Keratinocyte (primary cell): ENCODE measurements at regions not wholly inside any gene's neighbourhood (a gene's known extent, or its start where the extent isn't known, plus 50 kb on each side); places are given as distances from the start of the nearest gene placed in this dataset.

ENCODE experiments used
- DNase-seq: peaks from one replicate; pipeline ENCODE4 v3.0.0-alpha.2; 2011; ENCODE audit warnings: low read depth, missing footprints, low spot score
- FAIRE-seq: peaks from 2 replicates; lab custom pipeline; 2011; peaks lifted over from hg19 to GRCh38; lab: Jason Lieb, UNC
- H2AFZ ChIP-seq: 2 replicates; pipeline ENCODE4 v1.6.0; 2012; ENCODE audit warnings: low read length, control low read depth, inconsistent platforms; ENCODE audit not compliant: control insufficient read depth
- H3K27ac ChIP-seq: 2 replicates; pipeline ENCODE4 v1.5.1; 2011; ENCODE audit warnings: low read length; ENCODE audit not compliant: control insufficient read depth, insufficient read depth
- H3K27me3 ChIP-seq: 3 replicates; pipeline ENCODE4 v1.6.0; 2011; ENCODE audit warnings: low read length; ENCODE audit not compliant: control insufficient read depth, insufficient read depth; ENCODE audit errors: extremely low read depth
- H3K36me3 ChIP-seq, 2 experiments: 2 replicates in 1 of 2; 3 replicates in 1 of 2; pipeline ENCODE4 v1.5.1; 2011; ENCODE audit warnings: low read length in 2 of 2, mild to moderate bottlenecking in 1 of 2; ENCODE audit not compliant: control insufficient read depth in 2 of 2, insufficient read depth in 2 of 2; ENCODE audit errors: extremely low read depth in 1 of 2
- H3K4me1 ChIP-seq: 3 replicates; pipeline ENCODE4 v1.5.1; 2011; ENCODE audit warnings: low read length; ENCODE audit not compliant: control insufficient read depth, insufficient read depth; ENCODE audit errors: extremely low read depth
- H3K4me2 ChIP-seq: 3 replicates; pipeline ENCODE4 v1.6.0; 2011; ENCODE audit warnings: low read depth, low read length; ENCODE audit not compliant: control insufficient read depth, insufficient read depth; ENCODE audit errors: extremely low read depth
- H3K4me3 ChIP-seq, 3 experiments: fragments of 200-600 bp in 1 of 3; sonication (generic) in 1 of 3; 2 replicates in 2 of 3; 3 replicates in 1 of 3; pipeline ENCODE4 v1.5.1; 2011 to 2016; ENCODE audit warnings: low read length in 3 of 3, mild to moderate bottlenecking in 3 of 3, control low read depth in 2 of 3, inconsistent platforms in 1 of 3, low read depth in 1 of 3, mixed read lengths in 1 of 3, mixed run types in 1 of 3, moderate library complexity in 1 of 3; ENCODE audit not compliant: control insufficient read depth in 2 of 3, insufficient read depth in 2 of 3; ENCODE audit errors: extremely low read depth in 1 of 3
- H3K79me2 ChIP-seq: 2 replicates; pipeline ENCODE4 v1.6.0; 2012; ENCODE audit warnings: low read length; ENCODE audit not compliant: control insufficient read depth, insufficient read depth
- H3K9ac ChIP-seq: 3 replicates; pipeline ENCODE4 v1.6.0; 2011; ENCODE audit warnings: low read length; ENCODE audit not compliant: control insufficient read depth, insufficient read depth; ENCODE audit errors: extremely low read depth
- H3K9me1 ChIP-seq: 3 replicates; pipeline ENCODE4 v1.6.0; 2011; ENCODE audit warnings: low read length; ENCODE audit not compliant: control insufficient read depth, insufficient read depth; ENCODE audit errors: extremely low read depth
- H3K9me3 ChIP-seq: 2 replicates; pipeline ENCODE4 v1.5.1; 2012; ENCODE audit warnings: low read depth, low read length; ENCODE audit not compliant: control insufficient read depth
- H4K20me1 ChIP-seq: 3 replicates; pipeline ENCODE4 v1.6.0; 2011; ENCODE audit warnings: low read length; ENCODE audit not compliant: control insufficient read depth, insufficient read depth; ENCODE audit errors: extremely low read depth
- EZH2 ChIP-seq: IDR thresholded peaks from one replicate; pipeline ENCODE4 v1.6.1; 2012; ENCODE audit warnings: inconsistent platforms, mild to moderate bottlenecking, low read length, moderate library complexity
- dilution Hi-C: fragments of 300-500 bp; cut with MboI; formaldehyde crosslinking; loops from one replicate; pipeline ENCODE4 v1.7.0; 2020; ENCODE audit warnings: low sequenced_read_pairs; ENCODE audit not compliant: extremely low pct_ligation_motif_present
- TF ChIP-seq, protein P1 (sequence below), 3 experiments: IDR thresholded peaks in 1 of 3; conservative IDR thresholded peaks in 1 of 3; optimal IDR thresholded peaks in 1 of 3; 2 replicates in 2 of 3; 3 replicates in 1 of 3; pipeline versions ENCODE3 to v1.5.1; 2011; ENCODE audit warnings: low read length in 3 of 3, mild to moderate bottlenecking in 3 of 3, moderate library complexity in 2 of 3, control low read depth in 1 of 3, inconsistent platforms in 1 of 3; ENCODE audit not compliant: insufficient read depth in 2 of 3; ENCODE audit errors: extremely low read depth in 1 of 3

DNA sequence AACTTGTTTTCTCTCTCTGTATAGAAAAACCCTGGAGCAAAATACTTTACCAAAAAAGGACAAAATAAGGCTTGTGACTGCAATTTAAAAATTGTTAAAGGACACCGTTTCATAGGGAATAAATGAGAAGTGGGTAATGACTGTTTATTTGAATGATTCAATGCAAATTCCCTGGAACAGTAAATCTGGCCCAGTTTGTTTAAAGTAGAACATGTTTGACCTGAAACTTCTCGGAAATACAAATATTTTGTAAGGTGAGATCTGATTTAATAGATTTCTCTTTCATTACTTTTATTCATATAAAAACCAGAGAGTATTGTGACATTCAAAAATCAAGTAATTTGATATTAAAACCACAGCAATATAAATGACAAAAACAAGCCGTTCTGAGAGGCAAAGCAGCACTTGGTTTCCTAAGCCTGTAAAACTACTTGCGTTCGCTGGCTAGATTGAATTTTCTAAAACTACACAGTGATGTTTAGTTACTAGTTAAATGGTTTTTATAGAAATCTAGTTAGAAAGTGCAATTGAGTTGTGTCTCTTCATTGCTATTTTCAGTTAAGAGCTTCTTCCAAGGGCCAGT lies 76.8 kb upstream of the PITRM1 start:
- Histone ChIP-seq H3K27ac (no peak overlapping the region), H3K36me3 (no peaks in the 10 kb centered on the region), H4K20me1 (no peaks in the 10 kb centered on the region), H3K79me2 (no peaks in the 10 kb centered on the region), H3K4me3 (no peak overlapping the region), H3K4me1 (peaks cover 4% of the 10 kb centered on the region), H3K9me3 (no peaks in the 10 kb centered on the region), H3K4me2 (no peak overlapping the region), H3K9ac (no peak overlapping the region), H3K9me1 (no peaks in the 10 kb centered on the region), H2AFZ (no peak overlapping the region), H3K27me3 (peaks cover 4% of the 10 kb centered on the region)
- no peak for TF ChIP-seq EZH2
- TF ChIP-seq, protein P1, sequence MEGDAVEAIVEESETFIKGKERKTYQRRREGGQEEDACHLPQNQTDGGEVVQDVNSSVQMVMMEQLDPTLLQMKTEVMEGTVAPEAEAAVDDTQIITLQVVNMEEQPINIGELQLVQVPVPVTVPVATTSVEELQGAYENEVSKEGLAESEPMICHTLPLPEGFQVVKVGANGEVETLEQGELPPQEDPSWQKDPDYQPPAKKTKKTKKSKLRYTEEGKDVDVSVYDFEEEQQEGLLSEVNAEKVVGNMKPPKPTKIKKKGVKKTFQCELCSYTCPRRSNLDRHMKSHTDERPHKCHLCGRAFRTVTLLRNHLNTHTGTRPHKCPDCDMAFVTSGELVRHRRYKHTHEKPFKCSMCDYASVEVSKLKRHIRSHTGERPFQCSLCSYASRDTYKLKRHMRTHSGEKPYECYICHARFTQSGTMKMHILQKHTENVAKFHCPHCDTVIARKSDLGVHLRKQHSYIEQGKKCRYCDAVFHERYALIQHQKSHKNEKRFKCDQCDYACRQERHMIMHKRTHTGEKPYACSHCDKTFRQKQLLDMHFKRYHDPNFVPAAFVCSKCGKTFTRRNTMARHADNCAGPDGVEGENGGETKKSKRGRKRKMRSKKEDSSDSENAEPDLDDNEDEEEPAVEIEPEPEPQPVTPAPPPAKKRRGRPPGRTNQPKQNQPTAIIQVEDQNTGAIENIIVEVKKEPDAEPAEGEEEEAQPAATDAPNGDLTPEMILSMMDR (optimal IDR thresholded peaks at IDR 0.05 in 1 of 3, IDR thresholded peaks at IDR 0.05 in 1 of 3, conservative IDR thresholded peaks at IDR 0.05 in 1 of 3; ENCODE audit: extremely low read depth in 1 of 3, insufficient read depth in 2 of 3, low read length in 3 of 3): no peak
- dilution Hi-C loops: no loop called here
- FAIRE-seq (no peak), DNase-seq (no peak)

DNA sequence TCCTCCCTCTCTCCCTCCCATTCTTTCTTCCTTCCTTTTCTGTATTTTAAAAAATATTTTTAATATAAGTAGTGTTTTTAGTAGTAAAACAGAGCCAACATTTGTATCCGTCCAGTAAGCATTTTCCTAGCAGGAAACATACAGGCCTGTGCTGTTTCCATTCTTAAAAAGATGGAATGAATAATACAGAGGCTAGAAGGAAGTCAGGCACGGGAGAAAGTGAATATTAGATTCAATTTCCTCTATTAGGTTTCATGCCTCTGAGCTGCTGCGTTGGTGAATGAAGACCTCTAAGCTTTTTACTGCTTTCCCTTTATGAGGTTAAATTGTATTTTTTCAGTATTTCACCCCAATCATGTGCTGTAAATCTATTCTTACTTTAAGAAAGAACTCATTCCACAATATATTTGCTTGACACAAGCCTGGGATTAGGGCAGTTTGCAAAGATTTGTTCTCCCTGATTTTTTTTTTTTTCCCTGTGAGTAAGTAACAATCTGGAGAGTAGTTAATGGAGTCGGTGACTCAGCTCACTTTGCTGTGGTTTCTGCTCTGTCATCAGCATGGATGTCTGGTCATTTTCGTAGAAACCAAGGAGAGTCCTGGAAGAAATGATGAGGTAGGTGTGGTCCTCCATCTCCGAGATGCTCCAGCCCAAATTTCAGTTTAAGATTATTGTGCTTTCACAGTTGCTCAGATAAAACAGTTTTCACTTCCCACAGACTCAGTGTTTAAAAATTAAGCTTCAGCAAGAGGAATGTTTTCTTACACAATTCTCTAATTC lies 76.1 kb upstream of the PITRM1 start:
- H3K27ac ChIP-seq: peak overlapping the region; percentile 60
- peaks cover 4% of the 10 kb centered on the region for H3K4me1 ChIP-seq
- H4K20me1 ChIP-seq: no peaks in the 10 kb centered on the region
- dilution Hi-C loops: no loop called here
- peak overlapping the region; percentile 6 for H3K9ac ChIP-seq
- H2AFZ ChIP-seq: peak overlapping the region; percentile 32
- no peaks in the 10 kb centered on the region for H3K79me2 ChIP-seq
- no peaks in the 10 kb centered on the region for H3K36me3 ChIP-seq
- no peak overlapping the region for H3K4me3 ChIP-seq
- FAIRE-seq: peak; percentile 95
- H3K9me3 ChIP-seq: no peaks in the 10 kb centered on the region
- H3K4me2 ChIP-seq: peak overlapping the region; percentile 46
- DNase-seq: peak; percentile 9
- H3K27me3 ChIP-seq: peaks cover 4% of the 10 kb centered on the region
- TF ChIP-seq, protein P1 (optimal IDR thresholded peaks at IDR 0.05 in 1 of 3, IDR thresholded peaks at IDR 0.05 in 1 of 3, conservative IDR thresholded peaks at IDR 0.05 in 1 of 3; ENCODE audit: extremely low read depth in 1 of 3, insufficient read depth in 2 of 3, low read length in 3 of 3): no peak
- TF ChIP-seq EZH2: no peak
- no peaks in the 10 kb centered on the region for H3K9me1 ChIP-seq
